Ovary (tissue), 7 donors: ENCODE measurements at regions not wholly inside any gene's neighbourhood (a gene's known extent, or its start where the extent isn't known, plus 50 kb on each side); places are given as distances from the start of the nearest gene placed in this dataset.

Experiments
- DNase-seq, 5 donors: peaks; one replicate each; pipeline ENCODE4 v3.0.0-alpha.2; 2019 to 2020
- H3K27ac ChIP-seq, 2 donors: fragments of 200-600 bp; one replicate each; pipeline versions ENCODE4 v1.5.1 to v1.8.0; 2019 to 2022
- H3K27me3 ChIP-seq: fragments of 200-600 bp; one replicate; pipeline ENCODE4 v1.8.0; 2022
- H3K36me3 ChIP-seq: fragments of 200-600 bp; sonication (generic); one replicate; pipeline ENCODE4 v1.5.1; 2019
- H3K4me1 ChIP-seq: one replicate; pipeline ENCODE4 v1.8.1; 2013; ENCODE audit warnings: mild to moderate bottlenecking, moderate library complexity; ENCODE audit not compliant: insufficient read depth
- H3K4me3 ChIP-seq: fragments of 200-600 bp; sonication (generic); one replicate; pipeline ENCODE4 v1.5.1; 2017
- H3K9me3 ChIP-seq, 2 donors: fragments of 200-600 bp in 1 of 2; sonication (generic) in 1 of 2; one replicate each; pipeline versions ENCODE4 v1.5.1 to v1.8.1; 2013 to 2019; ENCODE audit warnings: mild to moderate bottlenecking in 1 of 2, moderate library complexity in 1 of 2
- CTCF ChIP-seq, 3 donors: fragments of 450-650 bp in 2 of 3; fragments of 200-600 bp in 1 of 3; IDR thresholded peaks; one replicate each; pipeline versions ENCODE4 v1.5.1 to v1.8.0; 2016 to 2022; ENCODE audit warnings: antibody characterized with exemption in 3 of 3, mild to moderate bottlenecking in 1 of 3
- EP300 ChIP-seq: sonication (generic); formaldehyde crosslinking; IDR thresholded peaks from one replicate; pipeline ENCODE4 v1.6.1; 2017; ENCODE audit warnings: antibody characterized with exemption
- POLR2A ChIP-seq: fragments of 450-650 bp; IDR thresholded peaks from one replicate; pipeline ENCODE4 v1.6.1; 2017; ENCODE audit warnings: antibody characterized with exemption, mild to moderate bottlenecking, moderate library complexity
- WGBS, 3 donors: extraction: QIAGEN DNeasy Blood & Tissue Kit in 1 of 3; methylation state at CpG; one replicate each; pipeline versions ENCODE4 v1.1.5 to v1.1.7; 2013 to 2017; 5-methylcytosine and 5-hydroxymethylcytosine counted together
- intact Hi-C, 4 donors: fragments of 100-400 bp; cut with DNase I; formaldehyde crosslinking; loops; one replicate each; pipeline versions ENCODE4 v1.11.0 to v1.15.1; 2022 to 2023
- donor health status: DM: no; HTN: no; CAD: no; lungs with moderate emphysema.
- donor health status: DM: no; HTN: no; CAD: no.
- donor health status: Bipolar disorder and iron deficiency.
- donor health status: DM: no; HTN: no; CAD: no.
- donor health status: DM: yes; HTN: yes; CAD: no.

GRCh38 chr10:113455947-113456346 is 96.9 kb upstream of the HABP2 start:
- Histone ChIP-seq H3K27me3 (no peaks in the 10 kb centered on the region), H3K9me3 (no peaks in the 10 kb centered on the region), H3K36me3 (no peaks in the 10 kb centered on the region), H3K4me1 (peaks cover 4% of the 10 kb centered on the region), H3K4me3 (no peak overlapping the region), H3K27ac (no peak overlapping the region)
- TF ChIP-seq CTCF (IDR thresholded peaks at IDR 0.05): no peak
- no peak for TF ChIP-seq POLR2A
- TF ChIP-seq EP300: no peak
- no peak for DNase-seq
- intact Hi-C loops: no loop called here
- WGBS, 3 donors: 55 to 83% (median 57%) methylated on average over 3 of the region's 3 CpGs

DNA sequence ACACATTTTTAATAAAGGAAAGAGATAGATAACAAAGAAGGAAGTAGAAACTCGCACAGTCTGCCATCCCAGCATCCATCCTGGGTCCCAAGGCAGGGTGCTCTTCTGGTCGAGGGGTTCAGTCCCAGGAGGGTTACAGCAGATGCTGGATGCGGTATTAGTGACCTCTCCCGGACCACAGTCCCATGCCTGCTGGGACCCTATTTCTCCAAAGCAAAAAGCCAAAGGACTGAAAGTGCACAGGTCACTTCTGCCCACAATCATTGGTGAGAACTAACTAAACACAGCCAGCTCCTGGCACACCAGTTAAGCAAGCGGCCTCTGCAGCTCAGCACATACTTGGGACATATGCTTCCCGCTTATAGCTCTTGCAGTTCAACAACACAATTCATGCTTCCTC is 96.1 kb upstream of the HABP2 start:
- peaks cover 4% of the 10 kb centered on the region for H3K4me1 ChIP-seq
- H3K36me3 ChIP-seq: no peaks in the 10 kb centered on the region
- WGBS, 3 donors: 84 to 94% (median 92%) methylated on average over 6 of the region's 6 CpGs
- H3K9me3 ChIP-seq: no peaks in the 10 kb centered on the region
- no peak overlapping the region for H3K27ac ChIP-seq
- H3K27me3 ChIP-seq: no peaks in the 10 kb centered on the region
- no peak for TF ChIP-seq EP300
- no peak for TF ChIP-seq CTCF (IDR thresholded peaks at IDR 0.05)
- no peak for TF ChIP-seq POLR2A
- intact Hi-C loops: no loop called here
- DNase-seq: no peak
- H3K4me3 ChIP-seq: no peak overlapping the region

- TF ChIP-seq CTCF (IDR thresholded peaks at IDR 0.05): no peak
- no peak for TF ChIP-seq EP300
- no peak for TF ChIP-seq POLR2A
- H3K27me3 ChIP-seq: no peaks in the 10 kb centered on the region
- H3K4me1 ChIP-seq: peaks cover 4% of the 10 kb centered on the region
- H3K9me3 ChIP-seq: no peaks in the 10 kb centered on the region
- intact Hi-C loops: no loop called here
- H3K4me3 ChIP-seq: no peak overlapping the region
- H3K27ac ChIP-seq: no peak overlapping the region
- WGBS, 3 donors: 92 to 94% (median 93%) methylated on average over 5 of the region's 5 CpGs
- no peak for DNase-seq
- H3K36me3 ChIP-seq: no peaks in the 10 kb centered on the region
Observed at GRCh38 chr10:113457408-113457807, 95.4 kb upstream of the HABP2 start.

DNA sequence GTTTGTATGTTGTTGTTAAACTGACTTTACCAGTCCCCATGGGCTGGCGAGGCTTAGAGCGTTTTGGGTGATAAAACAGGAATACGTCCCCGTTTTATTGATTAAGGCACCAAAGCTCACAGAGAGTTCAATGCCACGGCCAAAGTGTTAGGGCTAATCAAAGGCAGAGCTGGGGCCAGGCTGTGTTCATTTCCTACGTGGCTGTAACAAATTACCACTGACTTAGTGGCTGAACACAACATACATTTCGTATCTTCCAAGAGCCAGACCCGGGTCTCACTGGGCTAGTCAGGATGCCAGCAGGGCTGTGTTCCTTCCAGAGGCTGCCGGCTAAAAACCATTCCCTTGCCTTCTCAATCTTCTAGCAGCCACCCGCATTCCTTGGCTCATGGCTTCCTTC is 94.4 kb upstream of the HABP2 start:
- intact Hi-C loops: no loop called here

More for the DNA sequence above, 94.4 kb upstream of the HABP2 start:
- Histone ChIP-seq H3K27ac (no peak overlapping the region), H3K4me1 (peaks cover 4% of the 10 kb centered on the region), H3K9me3 (no peaks in the 10 kb centered on the region), H3K4me3 (no peak overlapping the region), H3K36me3 (no peaks in the 10 kb centered on the region), H3K27me3 (no peaks in the 10 kb centered on the region)
- DNase-seq: no peak
- WGBS, 3 donors: 87 to 93% (median 93%) methylated on average over 10 of the region's 10 CpGs
- no peak for TF ChIP-seq POLR2A
- no peak for TF ChIP-seq CTCF (IDR thresholded peaks at IDR 0.05)
- TF ChIP-seq EP300: no peak
